Nephron (organoid): ENCODE measurements at regions not wholly inside any gene's neighbourhood (a gene's known extent, or its start where the extent isn't known, plus 50 kb on each side); places are given as distances from the start of the nearest gene placed in this dataset.

Experiments
- H3K27ac Mint-ChIP-seq, 3 experiments: 2 replicates each; pipeline ENCODE4 v1.8.0; 2020; ENCODE audit warnings: mixed read lengths in 3 of 3, mild to moderate bottlenecking in 2 of 3, moderate library complexity in 1 of 3
- H3K27me3 Mint-ChIP-seq: 2 replicates; pipeline ENCODE4 v1.8.0; 2021; ENCODE audit warnings: low read depth, mild to moderate bottlenecking, moderate library complexity, mixed read lengths
- H3K36me3 Mint-ChIP-seq: 2 replicates; pipeline ENCODE4 v1.8.0; 2020; ENCODE audit warnings: low read depth, mixed read lengths
- H3K4me1 Mint-ChIP-seq: 2 replicates; pipeline ENCODE4 v1.8.0; 2020; ENCODE audit warnings: mixed read lengths
- H3K4me3 Mint-ChIP-seq, 3 experiments: 2 replicates each; pipeline ENCODE4 v1.8.0; 2020; ENCODE audit warnings: mild to moderate bottlenecking in 3 of 3, mixed read lengths in 3 of 3, moderate library complexity in 2 of 3
- H3K9me3 Mint-ChIP-seq: 2 replicates; pipeline ENCODE4 v1.8.0; 2020; ENCODE audit warnings: mixed read lengths
- CTCF ChIP-seq, 3 experiments: fragments of 200-600 bp; sonication (generic); IDR thresholded peaks; one replicate each; pipeline ENCODE4 v1.5.0; 2021; ENCODE audit warnings: antibody characterized with exemption in 3 of 3; ENCODE audit not compliant: unreplicated experiment in 3 of 3

GRCh38 chr14:27253966-27254365, 656.1 kb upstream of the NOVA1 start:
- H3K4me3 Mint-ChIP-seq, result no peak overlapping the region
- no peaks in the 10 kb centered on the region for H3K27me3 Mint-ChIP-seq
- H3K27ac Mint-ChIP-seq, result peak overlapping the region; percentile 80 to 89 (median 84)
- no peaks in the 10 kb centered on the region for H3K9me3 Mint-ChIP-seq
- TF ChIP-seq CTCF (IDR thresholded peaks at IDR 0.05; ENCODE audit: unreplicated experiment in 3 of 3), result no peak
- no peaks in the 10 kb centered on the region for H3K36me3 Mint-ChIP-seq
- H3K4me1 Mint-ChIP-seq, result peaks cover 9% of the 10 kb centered on the region

- Mint-ChIP-seq H3K4me3 (no peak overlapping the region), H3K36me3 (no peaks in the 10 kb centered on the region), H3K27ac (no peak overlapping the region), H3K27me3 (no peaks in the 10 kb centered on the region), H3K9me3 (peaks cover 2% of the 10 kb centered on the region), H3K4me1 (peaks cover 9% of the 10 kb centered on the region)
- no peak for TF ChIP-seq CTCF (IDR thresholded peaks at IDR 0.05; ENCODE audit: unreplicated experiment in 3 of 3)
Measured at GRCh38 chr14:27256805-27257204, 659.0 kb upstream of the NOVA1 start.

- Mint-ChIP-seq H3K36me3 (no peaks in the 10 kb centered on the region), H3K27ac (no peak overlapping the region), H3K27me3 (no peaks in the 10 kb centered on the region), H3K4me1 (no peaks in the 10 kb centered on the region), H3K9me3 (peaks cover 5% of the 10 kb centered on the region), H3K4me3 (no peak overlapping the region)
- TF ChIP-seq CTCF (IDR thresholded peaks at IDR 0.05; ENCODE audit: unreplicated experiment in 3 of 3), result no peak
Measured at GRCh38 chr14:27267876-27268275, 670.0 kb upstream of the NOVA1 start.

- Mint-ChIP-seq H3K4me1 (no peaks in the 10 kb centered on the region), H3K9me3 (no peaks in the 10 kb centered on the region), H3K36me3 (no peaks in the 10 kb centered on the region), H3K27ac (no peak overlapping the region), H3K27me3 (no peaks in the 10 kb centered on the region), H3K4me3 (no peak overlapping the region)
- TF ChIP-seq CTCF (IDR thresholded peaks at IDR 0.05; ENCODE audit: unreplicated experiment in 3 of 3), result no peak
Measured at GRCh38 chr14:27270716-27271115, 672.9 kb upstream of the NOVA1 start.

- no peak overlapping the region for H3K27ac Mint-ChIP-seq
Measured at GRCh38 chr14:27278341-27278740, 680.5 kb upstream of the NOVA1 start.

More at GRCh38 chr14:27278341-27278740, 680.5 kb upstream of the NOVA1 start:
- no peak for TF ChIP-seq CTCF (IDR thresholded peaks at IDR 0.05; ENCODE audit: unreplicated experiment in 3 of 3)
- Mint-ChIP-seq H3K4me1 (no peaks in the 10 kb centered on the region), H3K4me3 (no peak overlapping the region), H3K27me3 (no peaks in the 10 kb centered on the region), H3K9me3 (no peaks in the 10 kb centered on the region), H3K36me3 (no peaks in the 10 kb centered on the region)
